ENCODE measurements at regions not wholly inside any gene's neighbourhood (a gene's known extent, or its start where the extent isn't known, plus 50 kb on each side); places are given as distances from the start of the nearest gene placed in this dataset.
A peak's percentile ranks its signal among the peaks of the same experiment; 100 is the strongest.
"Not testable (repeated sequence)": the region's sequence is repeated elsewhere in the genome, so short reads cannot be mapped to it uniquely, and the experiment has no call there.

GRCh38 chr7:46288861-46289260 is 367.8 kb upstream of the IGFBP3 start:
- intact Hi-C loops (cut with DNase I) = no loop called here
- DNase-seq (no peak), ATAC-seq (ENCODE audit: poor library complexity) (no peak)

DNA sequence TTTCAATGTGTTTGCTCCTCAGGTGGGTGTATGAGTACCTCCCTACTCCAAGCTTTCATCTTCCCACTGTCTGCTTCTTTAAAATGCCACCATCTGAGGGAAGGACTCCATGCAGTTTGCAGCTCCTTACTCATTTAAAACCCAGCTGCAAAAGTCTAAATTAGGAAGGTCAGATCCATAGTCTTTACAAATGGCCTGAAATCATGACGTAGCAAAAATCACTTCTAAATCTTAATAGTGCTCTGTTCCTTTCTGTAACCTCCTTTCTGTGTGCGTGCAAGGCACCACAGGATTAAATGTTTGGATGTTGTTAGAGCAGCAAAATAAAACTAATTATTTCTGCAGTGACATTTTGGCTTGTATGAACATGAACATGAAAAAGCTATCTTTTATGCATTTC is 366.9 kb upstream of the IGFBP3 start:
- intact Hi-C loops (cut with DNase I) = no loop called here
- no peak for ATAC-seq (ENCODE audit: poor library complexity)
- no peak for DNase-seq

- intact Hi-C loops (cut with DNase I) = no loop called here
- ATAC-seq (ENCODE audit: poor library complexity) (peak; percentile 80), DNase-seq (no peak)
Observed at GRCh38 chr7:46286957-46287356, 365.9 kb upstream of the IGFBP3 start.

GRCh38 chr7:46286356-46286755 is 365.3 kb upstream of the IGFBP3 start:
- ATAC-seq (ENCODE audit: poor library complexity) (no peak), DNase-seq (no peak)
- intact Hi-C loops (cut with DNase I) = no loop called here

GRCh38 chr7:46285878-46286277 is 364.8 kb upstream of the IGFBP3 start:
- intact Hi-C loops (cut with DNase I) = no loop called here
- DNase-seq = no peak
- ATAC-seq (ENCODE audit: poor library complexity) = no peak

DNA sequence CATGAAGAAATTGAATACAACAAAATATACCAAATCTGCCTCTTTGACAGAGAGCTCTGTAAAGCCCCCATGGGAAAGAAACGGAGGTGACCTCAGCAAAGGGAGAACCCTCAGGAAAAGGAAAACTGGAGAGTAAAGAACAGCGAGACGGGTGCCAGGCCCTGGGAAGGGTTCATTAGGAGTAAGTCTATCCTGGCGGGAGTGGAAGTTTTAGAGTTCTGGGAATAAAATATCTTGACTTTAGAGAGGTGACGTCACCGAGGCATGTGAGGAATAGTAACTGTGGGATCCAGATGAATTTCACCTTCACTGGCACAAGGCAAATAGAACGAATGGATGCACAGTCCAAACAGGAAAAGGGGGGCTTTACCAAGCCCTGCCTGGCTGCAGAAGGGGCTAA is 362.8 kb upstream of the IGFBP3 start:
- intact Hi-C loops (cut with DNase I) = no loop called here
- ATAC-seq (ENCODE audit: poor library complexity) (peak; percentile 69), DNase-seq (peak; percentile 50)

- DNase-seq = no peak
- ATAC-seq (ENCODE audit: poor library complexity) = no peak
- intact Hi-C loops (cut with DNase I) = no loop called here
Observed at GRCh38 chr7:46282155-46282554, 361.1 kb upstream of the IGFBP3 start.

GRCh38 chr7:46281071-46281470 is 360.0 kb upstream of the IGFBP3 start:
- DNase-seq = no peak
- intact Hi-C loops (cut with DNase I) = no loop called here
- no peak for ATAC-seq (ENCODE audit: poor library complexity)

DNA sequence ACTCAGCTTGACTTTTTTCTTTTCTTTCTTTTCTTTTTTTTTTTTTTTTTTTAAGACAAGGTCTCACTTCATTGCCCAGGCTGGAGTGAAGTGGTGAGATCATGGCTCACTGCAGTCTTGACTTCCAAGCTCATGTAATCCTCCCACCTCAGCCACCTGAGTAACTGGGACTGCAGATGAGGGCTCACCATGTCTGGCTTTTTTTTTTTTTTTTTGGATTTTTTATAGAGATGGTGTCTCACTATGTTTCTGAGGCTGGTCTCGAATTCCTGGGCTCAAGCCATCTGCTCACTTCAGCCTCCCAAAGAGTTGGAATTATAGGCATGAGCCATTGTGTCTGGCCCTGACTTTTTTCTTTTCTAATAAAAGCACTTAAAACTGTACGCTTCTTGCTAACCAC is 358.2 kb upstream of the IGFBP3 start:
- no peak for DNase-seq

DNA sequence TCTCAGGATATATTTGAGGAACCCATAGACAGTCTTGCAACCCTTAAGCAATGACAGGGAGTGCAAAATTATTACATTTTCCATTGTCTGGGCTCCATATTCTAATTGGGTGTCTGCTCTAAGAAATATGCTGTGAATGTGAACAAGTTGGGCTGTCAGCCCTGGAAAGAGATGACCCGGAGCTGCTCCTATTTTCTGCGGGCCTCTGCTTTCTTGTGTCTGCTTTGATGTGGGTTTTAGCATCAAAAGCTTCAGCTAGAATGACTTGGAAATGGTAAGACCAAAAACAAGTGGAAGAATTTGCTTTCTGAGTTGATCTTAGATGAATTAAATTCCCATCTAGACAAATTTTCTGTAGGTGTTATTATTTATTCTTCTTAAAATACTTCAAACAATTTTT is 343.6 kb upstream of the IGFBP3 start:
- no peak for ATAC-seq (ENCODE audit: poor library complexity)
- intact Hi-C loops (cut with DNase I) = no loop called here
- DNase-seq = no peak

More for the DNA sequence above, 358.2 kb upstream of the IGFBP3 start:
- ATAC-seq (ENCODE audit: poor library complexity) = no peak
- intact Hi-C loops (cut with DNase I) = no loop called here

DNA sequence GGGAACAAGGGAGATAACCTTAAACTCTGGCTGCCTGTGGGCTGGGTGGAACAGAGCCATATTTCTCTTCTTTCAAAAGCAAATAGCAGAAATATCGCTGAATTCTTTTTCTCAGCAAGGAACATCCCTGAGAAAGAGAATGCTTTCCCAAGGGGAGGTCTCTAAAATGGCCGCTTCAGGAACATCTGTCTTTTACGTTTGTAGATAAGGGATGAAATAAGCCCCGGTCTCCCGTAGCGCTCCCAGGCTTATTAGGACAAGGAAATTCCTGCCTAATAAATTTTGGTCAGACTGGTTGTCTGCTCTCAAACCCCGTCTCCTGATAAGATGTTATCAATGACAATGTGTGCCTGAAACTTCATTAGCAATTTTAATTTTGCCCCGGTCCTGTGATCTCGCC is 340.6 kb upstream of the IGFBP3 start:
- intact Hi-C loops (cut with DNase I); DNase-seq; ATAC-seq (ENCODE audit: poor library complexity): not testable (repeated sequence)

GRCh38 chr7:46259947-46260346 is 338.9 kb upstream of the IGFBP3 start:
- ATAC-seq (ENCODE audit: poor library complexity) (no peak), DNase-seq (no peak)
- intact Hi-C loops (cut with DNase I) = no loop called here

- intact Hi-C loops (cut with DNase I) = no loop called here
- DNase-seq (no peak), ATAC-seq (ENCODE audit: poor library complexity) (no peak)
Observed at GRCh38 chr7:46257761-46258448, 336.8 kb upstream of the IGFBP3 start.

DNA sequence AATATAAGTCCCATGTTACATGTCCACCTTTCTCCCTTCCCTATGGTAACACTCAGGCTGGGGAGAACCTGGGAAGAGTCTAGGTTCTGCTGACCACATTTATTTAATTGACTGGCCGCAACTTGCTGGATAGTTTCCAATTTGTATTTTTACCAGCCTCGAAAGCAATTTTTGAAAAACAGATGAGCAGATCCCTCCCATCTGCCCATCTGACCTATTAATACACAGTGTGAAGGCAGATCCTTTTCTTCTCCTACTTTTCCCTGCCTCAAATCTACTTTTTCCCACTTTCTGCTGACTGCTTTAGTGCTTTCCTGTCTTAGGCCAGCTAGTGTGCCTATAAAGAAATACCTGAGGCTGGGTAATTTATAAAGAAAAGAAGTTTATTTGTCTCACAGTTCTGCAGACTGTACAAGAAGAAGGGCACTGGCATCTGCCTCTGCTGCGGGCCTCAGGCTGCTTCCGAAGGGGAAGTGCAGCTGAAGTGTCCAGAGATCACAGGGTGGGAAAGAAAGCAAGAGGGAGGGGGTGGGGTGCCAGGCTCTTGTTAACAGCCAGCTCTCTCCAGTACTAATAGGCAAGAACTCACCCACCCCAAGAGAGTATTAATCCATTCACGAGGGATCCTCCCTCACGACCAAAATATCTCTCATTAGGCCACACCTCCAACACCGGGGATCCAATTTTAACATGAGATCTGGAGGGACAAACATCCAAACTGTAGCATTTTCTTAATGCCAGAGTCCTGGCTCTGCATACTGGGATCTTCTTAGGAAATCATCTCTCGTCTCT is 336.0 kb upstream of the IGFBP3 start:
- intact Hi-C loops (cut with DNase I) = no loop called here
- DNase-seq (no peak), ATAC-seq (ENCODE audit: poor library complexity) (no peak)

GRCh38 chr7:46253520-46253919 is 332.4 kb upstream of the IGFBP3 start:
- no peak for ATAC-seq (ENCODE audit: poor library complexity)
- DNase-seq = no peak
- intact Hi-C loops (cut with DNase I) = no loop called here

DNA sequence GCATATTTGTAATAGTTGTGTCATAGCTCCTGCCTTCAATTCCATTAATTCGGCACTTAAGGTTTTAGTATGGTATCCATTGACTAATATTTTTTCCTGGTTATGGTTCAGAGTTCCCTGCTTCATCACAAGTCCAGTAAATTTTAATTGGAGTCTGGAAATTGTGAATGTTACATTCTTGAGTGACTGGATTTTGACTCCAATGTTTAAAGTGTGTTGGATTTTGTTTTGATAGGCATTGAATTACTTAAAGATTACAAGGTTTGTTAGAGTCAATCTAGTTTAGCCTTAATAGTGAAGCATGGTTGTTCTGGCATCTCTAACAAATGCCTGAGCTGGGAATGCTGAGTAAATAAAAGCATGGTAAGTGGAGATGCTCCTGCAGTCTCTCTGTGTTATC is 326.6 kb upstream of the IGFBP3 start:
- ATAC-seq (ENCODE audit: poor library complexity) (no peak), DNase-seq (no peak)

DNA sequence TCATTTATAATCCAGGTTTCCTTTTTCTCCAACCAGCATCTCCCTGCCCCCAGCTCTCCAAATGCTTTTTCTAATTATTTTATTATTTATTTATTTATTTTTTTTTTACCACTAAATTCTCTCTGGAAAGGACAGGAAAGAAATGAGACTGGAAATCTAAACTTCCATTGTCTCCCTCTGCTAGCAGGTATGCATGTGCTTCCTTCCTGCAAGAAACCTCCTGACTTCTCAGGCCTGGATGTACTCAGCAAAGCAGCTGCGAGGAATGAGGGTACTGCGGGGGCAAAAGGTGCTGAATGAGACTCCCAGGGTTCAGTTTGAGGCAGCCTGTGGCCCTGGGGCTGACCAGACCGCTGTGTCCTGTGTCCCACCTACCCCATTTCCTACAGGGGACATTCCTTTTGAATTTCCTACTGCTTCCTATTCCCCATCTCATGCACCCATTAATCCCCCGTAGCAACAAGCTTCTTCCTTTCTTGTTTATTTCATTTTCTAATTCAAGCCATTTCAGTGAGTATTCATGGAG is 324.6 kb upstream of the IGFBP3 start:
- intact Hi-C loops (cut with DNase I) = no loop called here
- no peak for ATAC-seq (ENCODE audit: poor library complexity)
- no peak for DNase-seq

More for the DNA sequence above, 326.6 kb upstream of the IGFBP3 start:
- intact Hi-C loops (cut with DNase I) = no loop called here

DNA sequence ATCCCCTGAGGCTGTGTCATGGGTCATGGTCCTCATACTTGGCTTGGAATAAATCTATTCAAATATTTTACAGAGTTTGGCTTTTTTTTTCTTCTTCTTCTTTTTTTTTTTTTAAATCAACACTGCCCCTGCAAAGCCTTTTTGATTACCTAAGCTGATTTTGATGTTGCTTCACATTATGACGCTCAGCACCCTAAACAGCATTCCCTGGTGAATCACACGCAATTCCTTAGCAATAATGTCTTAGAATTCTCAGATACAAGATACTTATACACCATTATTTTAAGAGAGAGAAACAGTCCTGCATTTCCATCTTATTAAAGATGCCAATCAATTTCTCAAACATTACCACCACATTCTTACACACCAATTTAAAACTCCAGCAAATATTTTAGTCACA is 323.7 kb upstream of the IGFBP3 start:
- DNase-seq (no peak), ATAC-seq (ENCODE audit: poor library complexity) (no peak)
- intact Hi-C loops (cut with DNase I) = no loop called here

GRCh38 chr7:46243406-46243805 is 322.3 kb upstream of the IGFBP3 start:
- ATAC-seq (ENCODE audit: poor library complexity) = no peak
- intact Hi-C loops (cut with DNase I) = no loop called here
- no peak for DNase-seq

DNA sequence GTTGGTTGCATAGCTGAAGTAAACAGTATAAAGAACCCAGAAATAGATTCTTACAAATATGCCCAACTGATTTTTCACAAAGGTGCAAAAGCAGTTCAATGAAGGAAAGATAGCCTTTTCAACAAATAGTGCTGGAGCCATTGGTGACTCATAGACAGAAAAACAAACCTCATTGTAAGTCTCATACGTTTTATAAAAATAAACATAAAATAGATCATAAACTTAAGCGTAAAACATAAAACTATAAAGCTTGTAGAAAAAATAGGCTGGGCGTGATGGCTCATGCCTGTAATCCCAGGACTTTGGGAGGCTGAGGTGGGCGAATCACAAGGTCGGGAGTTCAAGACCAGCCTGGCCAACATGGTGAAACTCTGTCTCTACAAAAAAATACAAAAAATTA is 318.8 kb upstream of the IGFBP3 start:
- no peak for DNase-seq
- intact Hi-C loops (cut with DNase I) = no loop called here
- no peak for ATAC-seq (ENCODE audit: poor library complexity)
